ENCODE measurements at regions not wholly inside any gene's neighbourhood (a gene's known extent, or its start where the extent isn't known, plus 50 kb on each side); places are given as distances from the start of the nearest gene placed in this dataset.

- no peak for DNase-seq
Measured at GRCh38 chr6:43980004-43980795, 147.1 kb downstream of the MRPL14 start.

GRCh38 chr6:43979525-43979924 is 147.7 kb downstream of the MRPL14 start:
- DNase-seq = no peak

GRCh38 chr6:43978473-43979346 is 148.5 kb downstream of the MRPL14 start:
- no peak for DNase-seq

GRCh38 chr6:43977404-43978111 is 149.7 kb downstream of the MRPL14 start:
- no peak for DNase-seq

GRCh38 chr6:43976706-43977403 is 150.4 kb downstream of the MRPL14 start:
- no peak for DNase-seq

- DNase-seq = no peak
Measured at GRCh38 chr6:43974643-43975230, 152.5 kb downstream of the MRPL14 start.

- no peak for DNase-seq
Measured at GRCh38 chr6:43973357-43973756, 153.9 kb downstream of the MRPL14 start.

GRCh38 chr6:43972913-43973300 is 154.3 kb downstream of the MRPL14 start:
- no peak for DNase-seq

- DNase-seq = no peak
Measured at GRCh38 chr6:43972179-43972912, 154.9 kb downstream of the MRPL14 start.

GRCh38 chr6:43971776-43972126 is 155.5 kb downstream of the MRPL14 start:
- no peak for DNase-seq

- DNase-seq = no peak
Measured at GRCh38 chr6:43970913-43971775, 156.1 kb downstream of the MRPL14 start.

GRCh38 chr6:43970068-43970912 is 157.0 kb downstream of the MRPL14 start:
- no peak for DNase-seq

- no peak for DNase-seq
Measured at GRCh38 chr6:43969158-43969981, 157.9 kb downstream of the MRPL14 start.

- no peak for DNase-seq
Measured at GRCh38 chr6:43968110-43968965, 158.9 kb downstream of the MRPL14 start.

GRCh38 chr6:43967719-43968091 is 159.5 kb downstream of the MRPL14 start:
- no peak for DNase-seq

- no peak for DNase-seq
Measured at GRCh38 chr6:43966853-43967718, 160.2 kb downstream of the MRPL14 start.

- no peak for DNase-seq
Measured at GRCh38 chr6:43966374-43966658, 160.9 kb downstream of the MRPL14 start.

All from NCI-H1436 (cell line).